Activated CD8-positive, alpha-beta memory T cell treated with anti-CD3 and anti-CD28 coated beads, Interleukin-2, amount 10 ng/mL, durations not matched to agents 7 days and 5 days (primary cell): ENCODE measurements at regions not wholly inside any gene's neighbourhood (a gene's known extent, or its start where the extent isn't known, plus 50 kb on each side); places are given as distances from the start of the nearest gene placed in this dataset.

Experiments
- ATAC-seq: fragments of 150-1000 bp; cut with Tn5 transposase; one replicate; pipeline ENCODE4 v1.10.0; 2021; ENCODE audit warnings: moderate library complexity
- CTCF ChIA-PET: fragments of 350-600 bp; sonication (Branson Sonifier 250); formaldehyde crosslinking; loops from one replicate; lab custom pipeline; 2021; ENCODE audit warnings: antibody characterized with exemption; lab: Charles Lee
- DNase-seq: peaks from one replicate; pipeline ENCODE4 v3.0.0-alpha.2; 2020
- H3K27ac Mint-ChIP-seq: one replicate; pipeline ENCODE4 v1.8.0; 2021; ENCODE audit warnings: mild to moderate bottlenecking, mixed read lengths
- H3K27me3 Mint-ChIP-seq: one replicate; pipeline ENCODE4 v1.8.0; 2021; ENCODE audit warnings: mixed read lengths
- H3K36me3 Mint-ChIP-seq: one replicate; pipeline ENCODE4 v1.8.0; 2021; ENCODE audit warnings: mild to moderate bottlenecking, mixed read lengths
- H3K4me1 Mint-ChIP-seq: one replicate; pipeline ENCODE4 v1.8.0; 2021; ENCODE audit warnings: mixed read lengths
- H3K4me3 Mint-ChIP-seq: one replicate; pipeline ENCODE4 v1.8.0; 2021; ENCODE audit warnings: mild to moderate bottlenecking, moderate library complexity, mixed read lengths
- H3K9me3 Mint-ChIP-seq: one replicate; pipeline ENCODE4 v1.8.0; 2022; ENCODE audit warnings: low read depth, mixed read lengths

DNA sequence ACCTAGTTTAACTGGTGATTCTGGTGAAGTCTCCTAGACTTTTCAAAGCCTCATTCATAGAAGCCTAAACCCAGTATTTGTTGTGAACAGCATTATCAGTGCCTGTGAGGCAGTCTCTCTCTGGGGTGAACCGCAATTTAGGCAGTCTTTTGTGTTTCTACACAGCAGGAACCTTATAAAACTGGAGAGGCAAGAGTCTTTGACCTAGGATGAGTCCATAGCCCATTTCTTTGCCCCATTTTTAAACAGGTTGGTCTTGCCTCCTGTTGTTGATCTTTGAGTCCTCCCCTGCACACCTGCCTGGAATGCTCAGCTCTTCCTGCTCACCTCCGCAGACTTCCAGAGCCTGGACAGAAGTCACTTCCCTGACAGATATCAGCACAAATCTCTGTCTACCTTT, 51.2 kb upstream of the NRP1 start:
- H3K4me3 Mint-ChIP-seq, result no peak overlapping the region
- no peaks in the 10 kb centered on the region for H3K9me3 Mint-ChIP-seq
- H3K27me3 Mint-ChIP-seq, result peaks cover 12% of the 10 kb centered on the region
- no peak overlapping the region for H3K27ac Mint-ChIP-seq
- ATAC-seq (no peak), DNase-seq (no peak)
- H3K36me3 Mint-ChIP-seq, result no peaks in the 10 kb centered on the region
- H3K4me1 Mint-ChIP-seq, result no peaks in the 10 kb centered on the region
- CTCF ChIA-PET, result no interaction called here

DNA sequence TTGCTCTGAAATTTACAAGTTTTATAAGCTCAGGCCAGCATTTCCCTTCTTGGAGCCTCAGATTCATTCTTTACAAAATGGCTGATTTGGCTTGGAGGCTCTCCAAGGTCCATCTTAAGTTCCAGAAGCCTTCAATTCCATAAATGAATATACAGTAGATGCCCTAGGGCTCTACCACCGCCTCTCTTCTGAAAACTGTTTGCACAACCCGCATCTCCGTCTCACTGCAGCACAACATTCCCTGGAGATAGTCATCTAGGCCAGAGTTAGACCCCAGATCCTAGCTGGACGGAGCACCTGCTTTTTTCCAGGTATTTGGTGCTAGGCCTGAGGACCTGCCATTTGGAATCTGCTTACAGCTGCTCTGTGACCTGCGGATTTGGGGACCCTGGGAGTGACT, 50.5 kb upstream of the NRP1 start:
- no peak for DNase-seq
- no peak overlapping the region for H3K27ac Mint-ChIP-seq
- CTCF ChIA-PET, result no interaction called here
- H3K27me3 Mint-ChIP-seq, result peaks cover 12% of the 10 kb centered on the region
- H3K4me3 Mint-ChIP-seq, result no peak overlapping the region
- no peaks in the 10 kb centered on the region for H3K36me3 Mint-ChIP-seq
- H3K4me1 Mint-ChIP-seq, result no peaks in the 10 kb centered on the region
- no peaks in the 10 kb centered on the region for H3K9me3 Mint-ChIP-seq
- no peak for ATAC-seq
